ENCODE measurements at regions not wholly inside any gene's neighbourhood (a gene's known extent, or its start where the extent isn't known, plus 50 kb on each side); places are given as distances from the start of the nearest gene placed in this dataset.

DNA sequence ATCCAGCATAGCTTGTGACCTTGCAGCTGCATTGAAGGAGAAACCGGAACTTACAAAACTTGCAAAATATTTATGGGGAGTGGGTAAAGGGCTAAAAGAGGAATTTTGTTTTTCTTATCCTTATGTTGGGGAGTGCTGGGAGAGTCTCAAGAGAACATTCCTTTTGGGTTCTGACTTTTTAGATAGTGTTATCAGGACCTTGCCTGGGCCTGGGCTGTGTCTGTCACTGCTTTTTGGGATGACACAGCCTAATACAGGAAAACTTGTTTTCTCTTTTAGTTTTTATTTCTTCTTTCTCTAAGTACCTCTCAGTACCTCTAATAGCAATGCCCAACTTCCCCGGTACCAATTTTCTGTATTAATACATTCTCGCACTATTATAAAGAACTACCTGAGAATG is 850.6 kb downstream of the RPS29 start:
- no peak for TF ChIP-seq POLR2A (IDR thresholded peaks at IDR 0.05)
- TF ChIP-seq, protein P1, sequence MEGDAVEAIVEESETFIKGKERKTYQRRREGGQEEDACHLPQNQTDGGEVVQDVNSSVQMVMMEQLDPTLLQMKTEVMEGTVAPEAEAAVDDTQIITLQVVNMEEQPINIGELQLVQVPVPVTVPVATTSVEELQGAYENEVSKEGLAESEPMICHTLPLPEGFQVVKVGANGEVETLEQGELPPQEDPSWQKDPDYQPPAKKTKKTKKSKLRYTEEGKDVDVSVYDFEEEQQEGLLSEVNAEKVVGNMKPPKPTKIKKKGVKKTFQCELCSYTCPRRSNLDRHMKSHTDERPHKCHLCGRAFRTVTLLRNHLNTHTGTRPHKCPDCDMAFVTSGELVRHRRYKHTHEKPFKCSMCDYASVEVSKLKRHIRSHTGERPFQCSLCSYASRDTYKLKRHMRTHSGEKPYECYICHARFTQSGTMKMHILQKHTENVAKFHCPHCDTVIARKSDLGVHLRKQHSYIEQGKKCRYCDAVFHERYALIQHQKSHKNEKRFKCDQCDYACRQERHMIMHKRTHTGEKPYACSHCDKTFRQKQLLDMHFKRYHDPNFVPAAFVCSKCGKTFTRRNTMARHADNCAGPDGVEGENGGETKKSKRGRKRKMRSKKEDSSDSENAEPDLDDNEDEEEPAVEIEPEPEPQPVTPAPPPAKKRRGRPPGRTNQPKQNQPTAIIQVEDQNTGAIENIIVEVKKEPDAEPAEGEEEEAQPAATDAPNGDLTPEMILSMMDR (IDR thresholded peaks at IDR 0.05): no peak

Data from uterus (tissue), 2 donors.